Epithelial cell of esophagus (primary cell): ENCODE measurements at regions not wholly inside any gene's neighbourhood (a gene's known extent, or its start where the extent isn't known, plus 50 kb on each side); places are given as distances from the start of the nearest gene placed in this dataset.

Experiments
- DNase-seq: peaks from one replicate; pipeline ENCODE4 v3.0.0; 2010; ENCODE audit warnings: low read depth
- H3K4me3 ChIP-seq: 2 replicates; pipeline ENCODE4 v1.5.1; 2011; ENCODE audit warnings: mild to moderate bottlenecking, low read length, control low read depth
- CTCF ChIP-seq: IDR thresholded peaks from 2 replicates; pipeline ENCODE4 v1.5.1; 2011; ENCODE audit warnings: low read depth, mild to moderate bottlenecking, low read length, control low read depth, inconsistent platforms; ENCODE audit not compliant: insufficient read depth; ENCODE audit errors: missing control alignments

- H3K4me3 ChIP-seq = no peak overlapping the region
- no peak for TF ChIP-seq CTCF
- DNase-seq = no peak
Observed at GRCh38 chr3:106323586-106323985, 454.8 kb upstream of the CBLB start.

GRCh38 chr3:106326941-106327695 lies 458.3 kb upstream of the CBLB start:
- DNase-seq = no peak
- no peak overlapping the region for H3K4me3 ChIP-seq
- no peak for TF ChIP-seq CTCF

- no peak overlapping the region for H3K4me3 ChIP-seq
- DNase-seq = no peak
- TF ChIP-seq CTCF = no peak
Observed at GRCh38 chr3:106327696-106328025, 458.8 kb upstream of the CBLB start.

GRCh38 chr3:106328224-106328623 lies 459.4 kb upstream of the CBLB start:
- no peak for DNase-seq
- no peak overlapping the region for H3K4me3 ChIP-seq
- TF ChIP-seq CTCF = no peak

GRCh38 chr3:106329521-106329920 lies 460.7 kb upstream of the CBLB start:
- H3K4me3 ChIP-seq = no peak overlapping the region

GRCh38 chr3:106331636-106332035 lies 462.8 kb upstream of the CBLB start:
- DNase-seq = no peak
- TF ChIP-seq CTCF = no peak
- H3K4me3 ChIP-seq = no peak overlapping the region

More at GRCh38 chr3:106329521-106329920, 460.7 kb upstream of the CBLB start:
- DNase-seq = no peak
- no peak for TF ChIP-seq CTCF

- no peak overlapping the region for H3K4me3 ChIP-seq
- no peak for TF ChIP-seq CTCF
- no peak for DNase-seq
Observed at GRCh38 chr3:106332129-106332528, 463.3 kb upstream of the CBLB start.
